GM12878 (cell line): ENCODE measurements at regions not wholly inside any gene's neighbourhood (a gene's known extent, or its start where the extent isn't known, plus 50 kb on each side); places are given as distances from the start of the nearest gene placed in this dataset.

Source experiments
- ATAC-seq: fragments of 200-7000 bp; cut with Tn5 transposase; 3 replicates; pipeline ENCODE4 v1.9.1; 2020; ENCODE audit warnings: mild to moderate bottlenecking, moderate library complexity
- BruUV-seq: library from RNA; stranded (reverse); fragments of 400-500 nt; replicated peaks from 2 replicates; lab custom pipeline; 2021; lab: Mats Ljungman, UMichigan
- CTCF ChIA-PET: fragments of 300-600 bp; sonication (Branson Sonifier 250); formaldehyde crosslinking; extraction: SDS; loops from one replicate; lab custom pipeline; 2021; ENCODE audit warnings: inconsistent platforms; lab: Yijun Ruan, JAX
- POLR2A ChIA-PET: fragments of 350-600 bp; formaldehyde crosslinking; extraction: SDS; loops from one replicate; lab custom pipeline; 2021; ENCODE audit warnings: inconsistent platforms; lab: Charles Lee
- RAD21 ChIA-PET: fragments of 300-600 bp; sonication (Branson Sonifier 250); formaldehyde crosslinking; loops from one replicate; lab custom pipeline; 2023; ENCODE audit warnings: antibody characterized with exemption; ENCODE audit not compliant: unreplicated experiment; lab: Charles Lee
- SMC1A ChIA-PET: fragments of 300-600 bp; sonication (Branson Sonifier 250); formaldehyde crosslinking; loops from one replicate; lab custom pipeline; 2023; ENCODE audit not compliant: unreplicated experiment, uncharacterized antibody; lab: Charles Lee
- DNase-seq: peaks from one replicate; pipeline ENCODE4 v3.0.0-alpha.2; 2011; ENCODE audit warnings: low read depth, low spot score
- FAIRE-seq: peaks from 3 replicates; lab custom pipeline; 2011; peaks lifted over from hg19 to GRCh38; lab: Jason Lieb, UNC
- H2AFZ ChIP-seq: 2 replicates; pipeline ENCODE4 v1.6.0; 2011; ENCODE audit warnings: low read depth, low read length, control low read depth; ENCODE audit not compliant: control insufficient read depth
- H3K27ac ChIP-seq: 2 replicates; pipeline ENCODE4 v1.5.1; 2011; ENCODE audit warnings: control low read depth; ENCODE audit not compliant: control insufficient read depth, insufficient read depth
- H3K27me3 ChIP-seq, 2 experiments: replicated peaks in 1 of 2; 2 replicates each; pipeline versions ENCODE4 v1.6.0 to v1.6.1; 2011; ENCODE audit warnings: low read length in 1 of 2; ENCODE audit not compliant: control insufficient read depth in 2 of 2, insufficient read depth in 2 of 2
- H3K36me3 ChIP-seq, 2 experiments: 2 replicates each; pipeline ENCODE4 v1.5.1; 2011; ENCODE audit warnings: low read length in 1 of 2; ENCODE audit not compliant: control insufficient read depth in 2 of 2, insufficient read depth in 2 of 2
- H3K4me1 ChIP-seq: 2 replicates; pipeline ENCODE4 v1.6.1; 2011; ENCODE audit warnings: mild to moderate bottlenecking, low read length, moderate library complexity, mixed read lengths; ENCODE audit not compliant: control insufficient read depth, insufficient read depth
- H3K4me2 ChIP-seq: 2 replicates; pipeline ENCODE4 v1.6.0; 2011; ENCODE audit warnings: control low read depth; ENCODE audit not compliant: control insufficient read depth, insufficient read depth
- H3K4me3 ChIP-seq: fragments of 200-600 bp; sonication (generic); 2 replicates; pipeline ENCODE4 v1.5.1; 2016
- H3K79me2 ChIP-seq: 2 replicates; pipeline ENCODE4 v1.6.0; 2011; ENCODE audit warnings: low read length; ENCODE audit not compliant: control insufficient read depth, insufficient read depth
- H3K9ac ChIP-seq: 2 replicates; pipeline ENCODE4 v1.8.0; 2011; ENCODE audit warnings: low read length, control low read depth, mixed read lengths; ENCODE audit not compliant: control insufficient read depth, insufficient read depth
- H3K9me3 ChIP-seq: replicated peaks from 3 replicates; pipeline ENCODE4 v1.5.1; 2011; ENCODE audit warnings: mild to moderate bottlenecking, low read length; ENCODE audit not compliant: control insufficient read depth, insufficient read depth
- H4K20me1 ChIP-seq: 2 replicates; pipeline ENCODE4 v1.6.0; 2011; ENCODE audit not compliant: control insufficient read depth, insufficient read depth
- GATAD2B ChIP-seq: fragments of 450-650 bp; conservative IDR thresholded peaks from 2 replicates; pipeline ENCODE4 v1.6.1; 2017; ENCODE audit warnings: low read depth, mild to moderate bottlenecking, moderate library complexity
- IRF4 ChIP-seq: IDR thresholded peaks from 2 replicates; pipeline ENCODE4 v1.6.1; 2011; ENCODE audit warnings: low read depth, low read length
- KAT2A ChIP-seq: conservative IDR thresholded peaks from 2 replicates; pipeline ENCODE4 v1.6.1; 2011; ENCODE audit warnings: low read depth, low read length; ENCODE audit not compliant: control insufficient read depth
- RAD21 ChIP-seq: IDR thresholded peaks from 2 replicates; pipeline ENCODE4 v1.6.1; 2011; ENCODE audit warnings: mild to moderate bottlenecking, low read depth, low read length, moderate library complexity; ENCODE audit not compliant: insufficient read depth
- SMC3 ChIP-seq: IDR thresholded peaks from 2 replicates; pipeline ENCODE4 v1.6.1; 2011; ENCODE audit warnings: low read length, improper control_type of control experiment, borderline replicate concordance
- WGBS: methylation state at CpG from one replicate; pipeline ENCODE4 v1.1.6; 2016; ENCODE audit warnings: low lambda C conversion rate; ENCODE audit not compliant: insufficient replicate concordance, insufficient coverage; ENCODE audit errors: missing lambda C conversion rate; 5-methylcytosine and 5-hydroxymethylcytosine counted together
- in situ Hi-C: fragments of 300-500 bp; cut with MboI; formaldehyde crosslinking; loops from 9 replicates; pipeline ENCODE4 v1.14.3; 2018; ENCODE audit warnings: mixed read lengths
- intact Hi-C: fragments of 100-400 bp; cut with micrococcal nuclease; formaldehyde crosslinking; loops from one replicate; pipeline ENCODE4 v1.14.2; 2022; ENCODE audit not compliant: unreplicated experiment
- TF ChIP-seq, protein P1 (sequence below): fragments of 450-650 bp; IDR thresholded peaks from 2 replicates; pipeline ENCODE4 v1.6.1; 2016; ENCODE audit warnings: mild to moderate bottlenecking, moderate library complexity, borderline replicate concordance
- TF ChIP-seq, protein P2 (sequence below): fragments of 450-650 bp; IDR thresholded peaks from 2 replicates; pipeline ENCODE4 v1.6.1; 2017; ENCODE audit warnings: borderline replicate concordance
- TF ChIP-seq, protein P3 (sequence below): fragments of 450-650 bp; formaldehyde crosslinking; IDR thresholded peaks from 2 replicates; pipeline ENCODE4 v1.4.0; 2020; ENCODE audit warnings: mild to moderate bottlenecking, moderate library complexity
- TF ChIP-seq, protein P4 (sequence below), 3 experiments: IDR thresholded peaks in 2 of 3; conservative IDR thresholded peaks in 1 of 3; 2 replicates each; pipeline ENCODE4 v1.5.1; 2011; ENCODE audit warnings: low read depth in 3 of 3, low read length in 3 of 3, mild to moderate bottlenecking in 3 of 3, control low read depth in 2 of 3, moderate library complexity in 2 of 3, inconsistent platforms in 1 of 3, mixed read lengths in 1 of 3; ENCODE audit not compliant: control insufficient read depth in 2 of 3, insufficient read depth in 1 of 3; ENCODE audit errors: extremely low read depth in 1 of 3

DNA sequence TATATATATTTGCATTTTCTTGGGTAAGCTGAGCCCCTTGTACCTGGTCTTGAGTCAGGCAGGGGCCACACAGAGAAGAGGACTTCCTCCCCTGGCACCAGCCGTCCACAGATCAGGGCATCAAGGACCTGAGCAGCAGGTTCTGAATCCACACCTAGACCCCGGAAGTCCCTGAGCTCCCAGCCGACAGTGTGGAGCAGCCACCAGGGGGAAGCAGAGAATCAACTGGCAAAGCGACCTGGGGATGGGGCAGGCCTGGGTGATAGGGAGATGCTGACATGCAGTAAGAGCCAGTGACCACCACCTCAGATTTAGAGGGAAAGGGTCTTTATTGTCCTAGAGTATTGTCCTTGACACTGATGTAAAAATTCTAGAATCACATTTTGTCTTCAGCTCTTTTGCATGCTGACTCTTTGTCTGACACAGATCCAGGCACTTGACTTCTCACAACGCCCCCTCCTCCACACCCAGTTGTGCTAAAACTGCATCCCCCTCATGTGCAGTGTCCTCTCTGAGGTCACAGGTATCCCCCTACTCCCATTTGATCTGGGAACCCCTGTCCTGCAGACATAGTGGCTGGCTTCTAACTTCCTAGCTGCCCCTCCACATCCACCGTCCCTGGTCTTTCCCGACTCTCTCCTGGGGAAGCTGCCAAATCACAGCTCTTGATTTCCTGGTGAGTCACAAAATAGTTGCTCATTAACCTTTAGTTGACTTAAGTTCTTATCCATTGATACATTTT lies 109.3 kb downstream of the GGTLC2 start:
- Histone ChIP-seq H3K79me2 (no peaks in the 10 kb centered on the region), H3K27ac (no peak overlapping the region), H3K4me1 (no peaks in the 10 kb centered on the region), H3K36me3 (no peaks in the 10 kb centered on the region), H3K27me3 (no peaks in the 10 kb centered on the region), H4K20me1 (no peaks in the 10 kb centered on the region), H3K4me2 (no peak overlapping the region), H3K4me3 (no peak overlapping the region), H2AFZ (no peak overlapping the region), H3K9ac (no peak overlapping the region), H3K9me3 (no peaks in the 10 kb centered on the region)
- DNase-seq (no peak), FAIRE-seq (no peak), ATAC-seq (peak; percentile 98)
- 30% methylated on average over 7 of the region's 7 CpGs for WGBS
- in situ Hi-C loops, result no loop called here
- ChIA-PET POLR2A (interaction anchor here (1.4 kb wide), 1 partner anchor 201 kb away, joined by 4 read pairs; no protein-coding TSS in a partner anchor), CTCF (interaction anchor here (0.7 to 6.7 kb wide), 35 partner anchors 8 to 368 kb away, joined by 3 to 86 read pairs (median 6); no protein-coding TSS in a partner anchor), RAD21 (interaction anchor here (0.6 to 1.9 kb wide), 19 partner anchors 10 to 1445 kb away, joined by 3 to 41 read pairs (median 4); partner anchors contain the start of gene RAB36), SMC1A (interaction anchor here (0.7 to 2.3 kb wide), 14 partner anchors 10 to 206 kb away, joined by 3 to 27 read pairs (median 5); no protein-coding TSS in a partner anchor)
- intact Hi-C loops, result loop anchor here (1.0 to 5.0 kb wide), 2 partner anchors 49 to 203 kb away; no protein-coding TSS in a partner anchor
- BruUV-seq, result no TSS peak
- TF ChIP-seq, protein P1, sequence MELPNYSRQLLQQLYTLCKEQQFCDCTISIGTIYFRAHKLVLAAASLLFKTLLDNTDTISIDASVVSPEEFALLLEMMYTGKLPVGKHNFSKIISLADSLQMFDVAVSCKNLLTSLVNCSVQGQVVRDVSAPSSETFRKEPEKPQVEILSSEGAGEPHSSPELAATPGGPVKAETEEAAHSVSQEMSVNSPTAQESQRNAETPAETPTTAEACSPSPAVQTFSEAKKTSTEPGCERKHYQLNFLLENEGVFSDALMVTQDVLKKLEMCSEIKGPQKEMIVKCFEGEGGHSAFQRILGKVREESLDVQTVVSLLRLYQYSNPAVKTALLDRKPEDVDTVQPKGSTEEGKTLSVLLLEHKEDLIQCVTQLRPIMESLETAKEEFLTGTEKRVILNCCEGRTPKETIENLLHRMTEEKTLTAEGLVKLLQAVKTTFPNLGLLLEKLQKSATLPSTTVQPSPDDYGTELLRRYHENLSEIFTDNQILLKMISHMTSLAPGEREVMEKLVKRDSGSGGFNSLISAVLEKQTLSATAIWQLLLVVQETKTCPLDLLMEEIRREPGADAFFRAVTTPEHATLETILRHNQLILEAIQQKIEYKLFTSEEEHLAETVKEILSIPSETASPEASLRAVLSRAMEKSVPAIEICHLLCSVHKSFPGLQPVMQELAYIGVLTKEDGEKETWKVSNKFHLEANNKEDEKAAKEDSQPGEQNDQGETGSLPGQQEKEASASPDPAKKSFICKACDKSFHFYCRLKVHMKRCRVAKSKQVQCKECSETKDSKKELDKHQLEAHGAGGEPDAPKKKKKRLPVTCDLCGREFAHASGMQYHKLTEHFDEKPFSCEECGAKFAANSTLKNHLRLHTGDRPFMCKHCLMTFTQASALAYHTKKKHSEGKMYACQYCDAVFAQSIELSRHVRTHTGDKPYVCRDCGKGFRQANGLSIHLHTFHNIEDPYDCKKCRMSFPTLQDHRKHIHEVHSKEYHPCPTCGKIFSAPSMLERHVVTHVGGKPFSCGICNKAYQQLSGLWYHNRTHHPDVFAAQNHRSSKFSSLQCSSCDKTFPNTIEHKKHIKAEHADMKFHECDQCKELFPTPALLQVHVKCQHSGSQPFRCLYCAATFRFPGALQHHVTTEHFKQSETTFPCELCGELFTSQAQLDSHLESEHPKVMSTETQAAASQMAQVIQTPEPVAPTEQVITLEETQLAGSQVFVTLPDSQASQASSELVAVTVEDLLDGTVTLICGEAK, result no peak
- TF ChIP-seq GATAD2B (no peak), SMC3 (peak; percentile 57; the same call in 1 of the 2 replicates), IRF4 (no peak), RAD21 (no peak), KAT2A (no peak)
- TF ChIP-seq, protein P2, sequence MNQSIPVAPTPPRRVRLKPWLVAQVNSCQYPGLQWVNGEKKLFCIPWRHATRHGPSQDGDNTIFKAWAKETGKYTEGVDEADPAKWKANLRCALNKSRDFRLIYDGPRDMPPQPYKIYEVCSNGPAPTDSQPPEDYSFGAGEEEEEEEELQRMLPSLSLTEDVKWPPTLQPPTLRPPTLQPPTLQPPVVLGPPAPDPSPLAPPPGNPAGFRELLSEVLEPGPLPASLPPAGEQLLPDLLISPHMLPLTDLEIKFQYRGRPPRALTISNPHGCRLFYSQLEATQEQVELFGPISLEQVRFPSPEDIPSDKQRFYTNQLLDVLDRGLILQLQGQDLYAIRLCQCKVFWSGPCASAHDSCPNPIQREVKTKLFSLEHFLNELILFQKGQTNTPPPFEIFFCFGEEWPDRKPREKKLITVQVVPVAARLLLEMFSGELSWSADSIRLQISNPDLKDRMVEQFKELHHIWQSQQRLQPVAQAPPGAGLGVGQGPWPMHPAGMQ, result no peak
- TF ChIP-seq, protein P3, sequence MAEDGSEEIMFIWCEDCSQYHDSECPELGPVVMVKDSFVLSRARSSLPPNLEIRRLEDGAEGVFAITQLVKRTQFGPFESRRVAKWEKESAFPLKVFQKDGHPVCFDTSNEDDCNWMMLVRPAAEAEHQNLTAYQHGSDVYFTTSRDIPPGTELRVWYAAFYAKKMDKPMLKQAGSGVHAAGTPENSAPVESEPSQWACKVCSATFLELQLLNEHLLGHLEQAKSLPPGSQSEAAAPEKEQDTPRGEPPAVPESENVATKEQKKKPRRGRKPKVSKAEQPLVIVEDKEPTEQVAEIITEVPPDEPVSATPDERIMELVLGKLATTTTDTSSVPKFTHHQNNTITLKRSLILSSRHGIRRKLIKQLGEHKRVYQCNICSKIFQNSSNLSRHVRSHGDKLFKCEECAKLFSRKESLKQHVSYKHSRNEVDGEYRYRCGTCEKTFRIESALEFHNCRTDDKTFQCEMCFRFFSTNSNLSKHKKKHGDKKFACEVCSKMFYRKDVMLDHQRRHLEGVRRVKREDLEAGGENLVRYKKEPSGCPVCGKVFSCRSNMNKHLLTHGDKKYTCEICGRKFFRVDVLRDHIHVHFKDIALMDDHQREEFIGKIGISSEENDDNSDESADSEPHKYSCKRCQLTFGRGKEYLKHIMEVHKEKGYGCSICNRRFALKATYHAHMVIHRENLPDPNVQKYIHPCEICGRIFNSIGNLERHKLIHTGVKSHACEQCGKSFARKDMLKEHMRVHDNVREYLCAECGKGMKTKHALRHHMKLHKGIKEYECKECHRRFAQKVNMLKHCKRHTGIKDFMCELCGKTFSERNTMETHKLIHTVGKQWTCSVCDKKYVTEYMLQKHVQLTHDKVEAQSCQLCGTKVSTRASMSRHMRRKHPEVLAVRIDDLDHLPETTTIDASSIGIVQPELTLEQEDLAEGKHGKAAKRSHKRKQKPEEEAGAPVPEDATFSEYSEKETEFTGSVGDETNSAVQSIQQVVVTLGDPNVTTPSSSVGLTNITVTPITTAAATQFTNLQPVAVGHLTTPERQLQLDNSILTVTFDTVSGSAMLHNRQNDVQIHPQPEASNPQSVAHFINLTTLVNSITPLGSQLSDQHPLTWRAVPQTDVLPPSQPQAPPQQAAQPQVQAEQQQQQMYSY (CRISPR knock-in tag), result no peak
- TF ChIP-seq, protein P4, sequence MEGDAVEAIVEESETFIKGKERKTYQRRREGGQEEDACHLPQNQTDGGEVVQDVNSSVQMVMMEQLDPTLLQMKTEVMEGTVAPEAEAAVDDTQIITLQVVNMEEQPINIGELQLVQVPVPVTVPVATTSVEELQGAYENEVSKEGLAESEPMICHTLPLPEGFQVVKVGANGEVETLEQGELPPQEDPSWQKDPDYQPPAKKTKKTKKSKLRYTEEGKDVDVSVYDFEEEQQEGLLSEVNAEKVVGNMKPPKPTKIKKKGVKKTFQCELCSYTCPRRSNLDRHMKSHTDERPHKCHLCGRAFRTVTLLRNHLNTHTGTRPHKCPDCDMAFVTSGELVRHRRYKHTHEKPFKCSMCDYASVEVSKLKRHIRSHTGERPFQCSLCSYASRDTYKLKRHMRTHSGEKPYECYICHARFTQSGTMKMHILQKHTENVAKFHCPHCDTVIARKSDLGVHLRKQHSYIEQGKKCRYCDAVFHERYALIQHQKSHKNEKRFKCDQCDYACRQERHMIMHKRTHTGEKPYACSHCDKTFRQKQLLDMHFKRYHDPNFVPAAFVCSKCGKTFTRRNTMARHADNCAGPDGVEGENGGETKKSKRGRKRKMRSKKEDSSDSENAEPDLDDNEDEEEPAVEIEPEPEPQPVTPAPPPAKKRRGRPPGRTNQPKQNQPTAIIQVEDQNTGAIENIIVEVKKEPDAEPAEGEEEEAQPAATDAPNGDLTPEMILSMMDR (IDR thresholded peaks at IDR 0.05 in 2 of 3, conservative IDR thresholded peaks at IDR 0.05 in 1 of 3; ENCODE audit: control insufficient read depth in 2 of 3, extremely low read depth in 1 of 3, insufficient read depth in 1 of 3, low read depth in 3 of 3, low read length in 3 of 3), result peak; percentile 38 to 76 (median 67); a peak in 5 of 6 replicates
